ENCODE measurements at regions not wholly inside any gene's neighbourhood (a gene's known extent, or its start where the extent isn't known, plus 50 kb on each side); places are given as distances from the start of the nearest gene placed in this dataset.
A peak's percentile ranks its signal among the peaks of the same experiment; 100 is the strongest.
"Not testable (repeated sequence)": the region's sequence is repeated elsewhere in the genome, so short reads cannot be mapped to it uniquely, and the experiment has no call there.

GRCh38 chr22:35138521-35138920 lies 72.6 kb downstream of the ISX start:
- no peak for DNase-seq

GRCh38 chr22:35140879-35141745 lies 75.2 kb downstream of the ISX start:
- DNase-seq = no peak

DNA sequence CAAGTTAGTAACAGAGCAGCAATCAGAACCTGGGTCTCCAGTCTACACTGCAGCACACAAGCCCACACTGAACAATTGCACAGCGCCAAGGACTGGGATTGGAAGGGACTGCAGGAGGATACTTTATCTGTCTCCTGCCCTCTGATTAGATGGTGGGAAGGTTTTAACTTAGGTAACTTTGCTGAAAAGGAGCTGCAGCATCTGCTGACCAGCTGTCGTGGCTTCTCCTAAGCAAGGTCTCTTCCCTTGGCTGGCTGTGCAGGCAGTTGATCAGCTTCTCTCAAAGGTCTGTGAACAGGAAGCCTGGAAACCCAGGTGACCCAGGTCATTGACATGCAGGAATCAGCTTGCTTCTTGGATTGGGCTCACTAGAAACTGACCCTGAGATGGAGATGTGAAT lies 82.4 kb downstream of the ISX start:
- DNase-seq = no peak

DNA sequence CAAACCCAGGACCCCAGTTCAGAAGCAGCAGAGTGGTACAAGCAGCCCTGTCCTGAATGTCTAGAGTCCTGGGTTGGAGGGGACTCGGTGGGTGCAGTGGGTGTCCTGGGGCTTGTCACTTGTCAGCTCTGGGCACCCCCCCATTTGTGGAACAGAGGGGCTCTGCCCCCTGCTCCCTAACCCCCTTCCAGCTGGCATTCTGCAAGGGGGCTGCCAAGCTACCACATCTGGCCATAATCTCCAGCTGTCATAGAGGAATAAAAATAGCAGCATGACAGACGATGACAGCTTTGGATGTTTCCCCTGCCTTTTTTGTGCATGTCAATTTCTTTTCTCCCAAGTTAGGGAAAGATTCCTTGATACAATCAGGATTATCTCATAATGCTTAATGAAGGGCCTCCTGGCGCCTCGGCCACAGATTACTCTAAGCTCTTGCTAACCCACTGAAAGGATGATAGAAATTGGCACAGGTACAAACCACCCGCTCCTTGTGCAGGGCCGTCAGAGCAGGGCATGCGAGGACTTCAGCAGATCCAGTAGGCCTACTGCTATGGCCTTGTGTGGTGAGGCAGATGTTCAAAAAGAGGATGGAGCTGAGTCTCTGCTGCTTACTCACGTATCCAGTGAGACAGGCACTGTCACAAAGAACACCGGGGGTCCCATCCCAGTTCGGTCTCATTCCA lies 83.0 kb downstream of the ISX start:
- DNase-seq = no peak

GRCh38 chr22:35150183-35151107 lies 84.5 kb downstream of the ISX start:
- DNase-seq = peak; percentile 25

DNA sequence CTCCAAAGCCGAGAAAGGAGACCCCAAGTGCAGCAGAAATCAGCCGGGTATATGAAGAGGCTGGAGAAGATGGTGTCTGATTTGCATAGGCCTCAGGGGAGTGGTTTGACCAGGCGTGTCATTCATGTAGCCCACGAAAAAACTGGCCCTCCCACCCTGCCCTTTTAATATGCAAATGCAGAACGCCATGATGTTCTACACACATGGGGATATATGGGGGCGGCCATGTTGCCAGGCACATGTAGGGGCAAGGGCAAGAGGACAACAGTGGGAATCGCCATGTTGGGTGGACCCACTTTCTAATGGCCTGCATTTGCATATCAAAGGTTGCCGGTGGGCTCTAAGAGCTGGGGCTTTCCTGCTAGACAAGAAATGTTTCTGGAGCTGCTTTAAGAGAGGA lies 86.4 kb downstream of the ISX start:
- DNase-seq = no peak

- DNase-seq = no peak
Measured at GRCh38 chr22:35154937-35155387, 89.0 kb downstream of the ISX start.

DNA sequence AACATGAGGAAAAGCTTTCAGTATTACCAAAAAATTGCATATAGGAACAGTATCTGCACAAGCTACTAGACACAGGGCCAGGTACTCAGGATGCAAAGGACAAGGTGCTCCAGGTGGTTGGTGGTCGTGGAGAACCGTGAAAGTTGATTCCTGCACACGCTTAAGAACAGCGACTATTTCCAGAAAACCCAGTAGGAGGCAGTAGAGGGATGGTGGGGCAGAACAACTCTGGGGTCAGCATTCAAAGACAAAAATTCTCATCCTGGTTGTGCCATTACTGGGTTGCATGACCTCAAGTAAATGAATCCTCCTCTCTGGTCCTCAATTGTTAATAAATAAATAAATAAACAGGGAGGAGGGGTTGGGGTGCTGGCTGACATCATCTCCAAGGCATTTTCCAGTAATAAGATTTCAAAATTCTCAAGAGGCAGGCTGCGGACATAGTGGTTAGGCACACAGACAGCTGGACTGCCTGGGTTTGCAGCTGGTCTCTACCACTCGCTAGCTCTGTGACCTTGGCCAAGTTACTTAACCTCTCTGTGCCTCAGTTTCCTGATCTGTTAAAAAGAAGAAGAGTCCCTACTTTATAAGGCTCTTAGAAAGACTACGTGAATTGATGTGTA lies 89.6 kb downstream of the ISX start:
- DNase-seq = no peak

GRCh38 chr22:35156945-35157344 lies 91.0 kb downstream of the ISX start:
- no peak for DNase-seq

DNA sequence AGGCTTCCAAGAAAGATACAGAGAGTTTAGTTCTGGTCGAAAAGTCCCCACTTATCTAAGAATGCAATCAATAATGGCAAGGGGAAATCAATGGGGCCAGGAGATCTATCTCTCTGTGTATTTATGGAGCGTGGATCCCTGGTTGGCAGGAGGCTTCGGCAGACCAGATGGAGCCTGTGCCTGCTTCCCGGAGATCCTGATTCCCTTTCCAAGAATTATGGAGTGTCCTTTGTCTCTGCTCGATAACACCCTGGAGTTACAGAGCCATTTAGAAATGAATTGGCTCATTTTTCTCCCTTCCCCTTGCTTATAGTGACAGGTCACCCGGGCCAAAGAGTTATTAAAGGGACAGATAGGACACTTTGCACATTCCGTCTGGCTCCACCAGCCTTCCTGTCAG lies 92.4 kb downstream of the ISX start:
- DNase-seq = no peak

DNA sequence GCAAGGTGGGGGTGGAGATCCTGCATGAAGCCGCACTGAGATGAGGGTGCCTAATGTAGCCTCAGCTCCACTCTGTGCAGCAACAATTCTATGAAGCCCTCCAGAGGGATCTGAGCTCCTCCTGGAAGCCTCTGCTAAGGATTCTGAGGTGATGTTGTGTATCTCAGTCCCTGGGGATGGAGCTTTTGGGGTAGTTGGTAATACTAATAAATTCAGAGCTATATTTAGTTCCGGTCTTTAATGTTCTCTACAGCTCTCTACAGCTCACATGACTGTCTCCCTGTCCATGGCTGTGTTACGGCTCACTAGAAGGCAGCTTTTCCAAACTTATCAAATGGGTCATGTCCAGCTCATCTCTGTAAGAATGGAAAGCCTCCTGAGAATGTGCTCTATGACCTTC lies 93.4 kb downstream of the ISX start:
- DNase-seq = no peak

DNA sequence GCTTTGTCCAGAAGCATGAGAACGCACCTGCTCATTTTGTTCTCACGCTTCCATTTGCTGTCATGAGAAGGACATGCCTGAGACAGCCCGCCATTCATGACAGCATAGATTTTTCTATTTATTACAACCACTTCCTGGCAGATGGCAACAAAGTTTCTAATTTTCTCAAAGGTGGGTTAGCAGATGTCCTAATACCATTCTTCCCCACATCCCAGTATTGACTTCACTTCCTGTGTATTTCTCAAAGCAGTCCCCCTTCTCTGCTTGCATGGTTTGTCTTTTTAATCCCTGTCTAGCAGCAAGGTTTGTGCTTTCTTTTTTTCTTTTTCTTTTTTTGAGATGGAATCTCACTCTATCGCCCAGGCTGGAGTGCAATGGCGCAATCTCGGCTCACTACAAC lies 94.3 kb downstream of the ISX start:
- no peak for DNase-seq

GRCh38 chr22:35165896-35166295 lies 91.4 kb upstream of the HMGXB4 start:
- DNase-seq = not testable (repeated sequence)

- DNase-seq = no peak
Measured at GRCh38 chr22:35170716-35171697, 86.3 kb upstream of the HMGXB4 start.

DNA sequence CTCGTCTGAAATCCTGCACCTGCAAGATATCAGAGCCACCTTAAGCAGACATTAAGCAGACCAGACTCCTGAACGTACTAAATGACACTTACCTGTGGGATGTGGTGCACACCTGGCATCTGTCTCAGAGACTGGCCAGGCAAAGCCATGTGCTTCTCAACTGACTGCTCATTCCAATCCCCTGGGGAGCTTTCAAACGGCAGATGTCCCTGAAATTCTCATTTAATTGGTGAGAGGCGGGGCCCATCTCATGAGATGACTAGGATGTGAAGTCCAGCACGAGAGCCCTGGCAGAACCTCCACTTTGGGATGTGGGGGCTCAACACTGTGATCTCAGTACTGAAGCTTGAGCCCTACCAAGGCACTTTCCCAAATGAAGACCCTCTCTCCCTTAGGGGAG lies 84.9 kb upstream of the HMGXB4 start:
- no peak for DNase-seq

DNA sequence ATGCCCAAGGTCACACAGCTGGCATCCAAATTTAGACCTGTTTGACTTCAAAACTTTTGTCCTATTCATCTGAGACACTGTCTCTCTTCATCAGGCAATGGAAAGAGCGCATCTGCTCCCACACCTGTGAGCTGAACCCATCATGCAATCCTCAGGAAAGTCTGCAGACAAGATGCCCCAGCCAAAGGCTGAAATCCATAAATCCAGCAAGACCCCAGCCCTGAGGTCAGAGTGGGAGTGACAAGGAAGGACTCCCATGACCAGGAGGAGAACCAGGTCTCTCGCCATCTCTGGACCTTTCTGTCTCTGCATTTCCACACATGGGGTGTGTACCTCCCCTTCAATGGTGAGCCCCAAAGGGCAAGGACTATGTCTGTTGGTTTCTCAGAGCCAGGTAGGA lies 83.6 kb upstream of the HMGXB4 start:
- no peak for DNase-seq

- no peak for DNase-seq
Measured at GRCh38 chr22:35174401-35175038, 82.8 kb upstream of the HMGXB4 start.

DNA sequence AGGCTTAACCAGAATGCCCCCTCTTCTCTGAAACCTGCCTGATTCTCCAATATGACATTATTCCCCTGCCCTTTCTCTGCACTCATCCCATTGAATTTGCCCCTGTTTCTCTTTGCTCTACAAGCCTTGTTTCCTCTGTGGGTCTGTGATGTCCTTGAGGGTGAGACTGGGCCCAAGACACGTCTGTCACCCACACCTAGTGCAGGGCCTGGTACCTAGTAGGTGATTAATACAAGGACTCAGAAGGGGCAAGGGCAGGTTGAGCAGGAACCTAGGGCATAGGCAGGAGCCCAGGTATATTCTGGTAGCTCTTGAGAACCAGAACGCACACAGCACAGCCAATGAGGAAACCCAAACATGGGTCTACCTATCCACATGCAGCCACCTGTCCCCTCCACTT lies 81.9 kb upstream of the HMGXB4 start:
- no peak for DNase-seq

DNA sequence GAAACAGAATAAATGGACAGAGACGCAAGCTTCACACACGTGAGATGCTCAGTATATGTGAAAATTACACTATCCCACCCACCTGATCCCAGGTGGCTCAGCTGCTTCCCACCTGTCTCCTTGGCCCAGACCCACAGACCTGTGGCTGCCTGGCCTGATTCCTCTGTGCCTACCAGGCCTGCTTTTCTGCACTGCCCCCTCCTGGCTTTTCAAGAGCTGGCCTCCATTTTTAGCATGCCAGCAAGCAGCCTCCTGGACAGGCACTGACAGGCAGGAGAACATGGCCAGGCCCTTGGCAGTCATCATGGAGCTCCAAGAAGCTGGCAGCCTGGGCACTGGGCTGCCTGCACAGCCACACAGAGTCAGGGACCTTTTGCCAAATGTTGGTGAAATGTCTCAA lies 79.5 kb upstream of the HMGXB4 start:
- no peak for DNase-seq

- DNase-seq = no peak
Measured at GRCh38 chr22:35178446-35178845, 78.8 kb upstream of the HMGXB4 start.

GRCh38 chr22:35183917-35184316 lies 73.4 kb upstream of the HMGXB4 start:
- no peak for DNase-seq

Data from activated effector memory CD4-positive, alpha-beta T cell treated with Interleukin-2 at 50 U/mL for 16 hours (primary cell).